SIG-M5 treated with dmso at 0.1 percent for 504 hours (cell line): ENCODE measurements at regions not wholly inside any gene's neighbourhood (a gene's known extent, or its start where the extent isn't known, plus 50 kb on each side); places are given as distances from the start of the nearest gene placed in this dataset.

Experiments
- DNase-seq: peaks from one replicate; lab custom pipeline; 2025; ENCODE audit not compliant: unreplicated experiment; lab: John Stamatoyannopoulos, UW

- no peak for DNase-seq
Measured at GRCh38 chr16:86185089-86185488, 286.1 kb downstream of the IRF8 start.

GRCh38 chr16:86186313-86186712 lies 287.4 kb downstream of the IRF8 start:
- DNase-seq = no peak

GRCh38 chr16:86189934-86190333 lies 291.0 kb downstream of the IRF8 start:
- DNase-seq = no peak

GRCh38 chr16:86191663-86192062 lies 292.7 kb downstream of the IRF8 start:
- DNase-seq = no peak

DNA sequence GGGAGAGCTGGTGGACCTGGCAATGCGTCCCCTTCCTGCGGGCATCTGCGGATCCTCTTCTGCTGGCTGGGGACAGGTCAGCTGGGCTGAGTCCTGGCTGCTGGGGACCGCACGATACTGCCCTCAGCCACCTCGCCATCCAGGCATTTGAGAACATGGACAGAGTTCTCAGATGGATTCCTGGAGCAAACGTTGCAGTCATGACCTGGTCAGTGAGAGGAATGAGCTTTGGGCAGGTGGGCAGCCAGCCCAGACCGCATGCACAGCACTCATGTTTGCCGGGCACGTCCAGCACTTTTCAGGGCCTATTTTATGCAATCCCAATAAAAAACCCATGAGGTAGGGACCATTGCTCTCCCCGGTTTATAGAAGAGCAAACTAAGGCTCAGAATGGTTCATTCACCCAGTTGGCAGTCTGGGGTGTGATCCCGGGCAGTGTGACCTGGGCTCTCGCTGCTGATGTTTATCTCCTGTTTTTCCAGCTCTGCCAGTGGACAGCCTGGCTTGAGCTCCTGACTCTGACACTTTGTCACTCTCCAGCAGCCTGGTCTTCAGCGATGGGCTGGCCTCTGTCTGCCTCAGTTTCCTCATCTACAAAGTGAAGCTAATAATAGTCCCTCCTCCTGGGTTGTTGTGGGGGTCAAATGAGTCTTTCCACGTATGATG lies 294.7 kb downstream of the IRF8 start:
- no peak for DNase-seq

DNA sequence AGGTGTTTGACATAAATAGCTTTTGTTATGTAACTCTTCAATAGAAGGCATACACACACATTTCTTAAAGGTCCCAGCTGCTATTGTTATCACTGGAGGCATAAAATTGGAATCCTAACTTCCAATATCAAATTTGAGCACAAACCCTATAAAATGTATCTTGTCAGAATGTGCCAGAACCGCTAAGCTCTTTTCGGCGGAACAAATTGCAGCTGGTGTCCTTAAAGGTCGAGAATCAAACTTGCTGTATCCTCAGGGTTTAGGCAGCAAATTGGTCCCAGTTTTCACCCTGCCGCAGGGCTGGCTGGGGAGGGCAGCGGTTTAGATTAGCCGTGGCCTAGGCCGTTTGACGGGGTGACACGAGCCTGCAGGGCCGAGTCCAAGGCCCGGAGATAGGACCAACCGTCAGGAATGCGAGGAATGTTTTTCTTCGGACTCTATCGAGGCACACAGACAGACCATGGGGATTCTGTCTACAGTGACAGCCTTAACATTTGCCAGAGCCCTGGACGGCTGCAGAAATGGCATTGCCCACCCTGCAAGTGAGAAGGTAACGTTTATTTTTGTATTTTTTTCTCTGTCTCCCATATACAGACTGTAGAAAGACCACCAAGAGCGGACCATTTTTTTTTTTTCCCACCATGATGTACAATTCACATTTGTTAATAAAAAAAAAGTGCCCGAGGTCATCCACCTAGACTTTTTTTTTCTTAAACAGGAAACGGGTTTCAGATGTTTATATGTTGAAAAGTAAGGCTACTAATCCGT lies 297.1 kb downstream of the IRF8 start:
- DNase-seq = no peak

DNA sequence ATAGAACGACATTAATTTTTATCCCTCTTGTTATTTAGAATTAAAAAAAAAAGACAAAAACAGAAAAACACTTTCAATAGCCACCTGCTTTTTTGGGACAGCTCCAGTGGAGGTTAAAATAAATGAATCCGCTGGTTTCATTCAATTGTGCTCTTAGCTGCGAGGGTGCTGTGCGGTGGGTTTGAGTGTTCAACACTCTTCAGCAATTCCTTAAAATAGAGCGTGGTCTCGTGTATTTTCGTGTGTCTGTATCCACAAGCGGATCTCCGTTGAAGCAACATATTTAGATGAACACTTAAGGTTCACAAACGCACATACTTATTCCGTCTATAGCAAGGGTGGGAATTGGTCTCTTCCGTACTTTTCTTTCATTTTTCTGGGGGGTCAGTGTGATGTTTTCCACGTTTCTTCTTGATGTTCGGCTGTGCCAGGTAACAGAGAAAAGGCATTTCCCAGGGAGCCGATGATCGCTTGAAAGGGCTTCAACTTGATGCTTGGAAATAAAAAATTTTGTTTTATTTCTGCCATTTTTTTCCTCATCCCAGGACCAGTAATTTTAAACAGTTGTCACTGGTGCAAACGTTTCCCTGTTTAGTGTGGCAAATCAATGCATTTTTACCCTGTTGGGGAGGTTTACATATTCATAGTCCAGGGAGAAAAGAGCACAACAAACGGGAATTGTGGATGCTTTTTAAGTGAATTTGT lies 297.9 kb downstream of the IRF8 start:
- DNase-seq = no peak

- DNase-seq = no peak
Measured at GRCh38 chr16:86198206-86199118, 299.5 kb downstream of the IRF8 start.

GRCh38 chr16:86199182-86199581 lies 300.2 kb downstream of the IRF8 start:
- DNase-seq = no peak

DNA sequence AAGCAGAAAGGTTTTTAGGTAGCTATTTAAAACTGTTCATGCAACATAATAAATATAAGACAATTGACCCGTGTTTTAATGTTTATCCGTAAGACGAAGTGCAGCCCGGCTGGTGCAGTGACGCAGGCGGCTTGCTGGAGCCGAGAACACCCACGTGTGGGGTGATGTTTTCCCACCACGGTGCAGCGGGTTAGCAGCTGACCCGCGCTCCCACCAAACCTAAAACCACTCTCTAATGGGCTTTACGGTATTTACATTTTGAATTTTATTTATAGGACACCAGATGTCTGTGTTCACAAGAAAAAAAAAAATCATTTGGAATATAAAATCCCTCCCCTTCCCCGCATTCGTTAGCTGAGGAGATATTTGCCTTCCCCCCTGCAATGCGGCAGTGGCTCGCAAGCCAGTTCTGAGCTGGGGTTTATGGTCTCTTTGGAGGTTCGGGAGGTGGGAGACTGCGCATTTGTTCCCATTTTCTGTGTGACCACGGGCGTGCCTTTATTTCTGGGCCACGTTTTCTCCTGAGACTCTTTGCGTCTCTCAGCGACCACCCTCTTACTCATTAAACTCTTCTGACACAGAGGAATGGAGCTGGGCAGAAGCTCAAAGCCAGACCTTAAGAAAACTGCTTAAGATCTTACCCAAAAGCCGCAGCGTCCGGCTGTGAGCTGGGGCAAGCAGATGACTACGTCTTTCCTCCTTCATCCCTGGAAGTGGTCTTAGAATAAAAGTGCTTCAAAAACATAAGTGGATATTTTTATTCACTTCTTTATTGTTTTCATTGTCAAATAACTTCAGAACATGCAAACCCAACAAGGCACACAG lies 301.1 kb downstream of the IRF8 start:
- no peak for DNase-seq

GRCh38 chr16:86200722-86201121 lies 301.8 kb downstream of the IRF8 start:
- no peak for DNase-seq

DNA sequence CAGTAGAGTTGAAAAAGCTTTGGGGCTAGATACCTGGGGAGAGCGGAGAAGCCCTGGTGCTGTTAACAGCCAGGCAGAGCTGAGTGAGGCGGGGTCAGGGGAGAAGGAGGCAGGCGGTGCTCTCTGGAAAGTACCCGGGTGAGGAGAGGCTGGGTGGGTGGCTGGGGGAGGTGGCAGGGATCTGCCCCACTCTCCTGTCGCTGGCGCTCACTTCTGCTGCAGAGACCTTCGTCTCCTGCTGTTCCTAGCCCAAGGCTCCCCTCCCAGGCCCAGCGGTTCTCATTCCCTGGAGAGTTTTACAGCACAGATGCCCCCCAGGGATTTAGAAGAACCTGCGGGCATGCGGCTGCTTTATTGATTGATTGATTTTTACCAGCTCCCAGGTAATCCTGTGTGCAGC lies 302.8 kb downstream of the IRF8 start:
- DNase-seq = no peak

- no peak for DNase-seq
Measured at GRCh38 chr16:86202267-86202666, 303.3 kb downstream of the IRF8 start.

DNA sequence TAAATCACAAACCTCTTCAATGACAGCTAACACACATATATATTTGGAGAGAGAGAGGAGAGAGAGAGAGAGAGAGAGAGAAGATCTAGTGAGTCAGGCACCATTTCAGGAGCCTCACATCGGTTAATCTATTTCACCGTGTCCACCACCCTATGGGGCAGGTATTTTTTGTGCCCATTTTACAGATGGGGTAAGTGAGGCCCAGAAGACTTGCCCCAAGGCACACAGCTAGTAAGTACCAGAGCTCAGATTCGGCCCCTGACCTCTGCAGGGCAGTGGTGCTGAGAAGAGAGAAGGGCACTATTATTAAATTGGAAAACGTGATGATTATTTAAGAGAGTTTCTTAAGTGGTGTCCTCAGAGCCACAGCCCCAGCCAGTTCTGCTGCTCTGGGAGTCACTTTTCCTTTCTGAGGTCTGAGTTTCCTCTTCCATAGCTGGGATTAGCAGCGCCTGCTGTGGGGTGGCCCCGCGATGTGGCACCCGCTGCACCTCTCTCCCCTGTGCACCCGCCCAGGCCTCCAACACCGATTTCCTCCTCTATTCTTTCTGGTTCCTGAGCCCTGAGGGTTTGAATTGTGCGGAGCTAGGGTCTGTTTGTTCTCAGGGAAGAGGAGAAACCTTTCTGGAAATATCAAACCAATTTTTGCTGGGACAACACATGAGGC lies 303.9 kb downstream of the IRF8 start:
- no peak for DNase-seq

- no peak for DNase-seq
Measured at GRCh38 chr16:86203557-86204275, 304.8 kb downstream of the IRF8 start.

GRCh38 chr16:86205521-86206245 lies 304.6 kb upstream of the FOXF1 start:
- DNase-seq = no peak

GRCh38 chr16:86207350-86207749 lies 303.0 kb upstream of the FOXF1 start:
- DNase-seq = no peak

- no peak for DNase-seq
Measured at GRCh38 chr16:86209202-86209601, 301.1 kb upstream of the FOXF1 start.
